GM18511 (cell line): ENCODE measurements at regions not wholly inside any gene's neighbourhood (a gene's known extent, or its start where the extent isn't known, plus 50 kb on each side); places are given as distances from the start of the nearest gene placed in this dataset.

Experiments used
- ATAC-seq: cut with Tn5 transposase; IDR thresholded peaks from one replicate; pipeline ENCODE4 v1.9.1; 2021; ENCODE audit warnings: mild to moderate bottlenecking, moderate library complexity; ENCODE audit not compliant: unreplicated experiment

DNA sequence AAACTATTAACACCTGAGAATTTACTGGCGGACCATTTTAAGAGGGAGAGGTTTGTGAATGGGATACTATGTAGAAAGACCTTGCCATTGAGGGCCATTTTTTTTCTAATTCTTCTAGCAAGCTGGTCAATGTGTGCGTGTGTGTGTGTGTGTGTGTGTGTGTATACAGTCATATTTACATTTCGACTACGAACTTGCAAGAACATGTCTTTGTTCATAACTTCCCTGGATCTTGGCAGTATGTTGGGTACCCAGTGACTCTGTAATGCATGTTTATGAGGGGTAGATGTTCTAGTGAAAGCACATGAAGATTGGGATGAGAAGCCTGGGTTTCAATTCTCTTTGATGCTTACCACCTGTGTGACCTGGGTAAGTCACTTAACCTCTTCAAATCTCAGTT lies 133.6 kb downstream of the UBE2E3 start:
- no peak for ATAC-seq

DNA sequence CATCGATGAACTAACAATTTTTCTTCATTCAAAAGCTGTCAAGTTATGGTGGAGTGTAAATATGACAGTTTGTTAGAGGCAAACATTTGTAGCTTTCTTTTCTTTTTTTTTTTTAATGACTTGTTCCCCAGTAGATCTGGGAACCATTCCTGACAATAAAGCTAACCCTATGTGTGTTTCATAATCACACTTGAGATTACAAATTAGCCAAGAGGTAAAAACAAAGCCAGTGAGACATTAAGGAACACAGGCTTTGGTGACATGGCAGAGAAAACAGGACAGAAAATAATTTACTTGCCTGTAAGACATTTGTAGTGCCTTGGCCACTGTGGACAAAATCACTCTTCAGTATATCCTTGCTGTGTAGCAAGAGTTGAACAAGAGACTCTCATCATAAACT lies 135.9 kb downstream of the UBE2E3 start:
- no peak for ATAC-seq

DNA sequence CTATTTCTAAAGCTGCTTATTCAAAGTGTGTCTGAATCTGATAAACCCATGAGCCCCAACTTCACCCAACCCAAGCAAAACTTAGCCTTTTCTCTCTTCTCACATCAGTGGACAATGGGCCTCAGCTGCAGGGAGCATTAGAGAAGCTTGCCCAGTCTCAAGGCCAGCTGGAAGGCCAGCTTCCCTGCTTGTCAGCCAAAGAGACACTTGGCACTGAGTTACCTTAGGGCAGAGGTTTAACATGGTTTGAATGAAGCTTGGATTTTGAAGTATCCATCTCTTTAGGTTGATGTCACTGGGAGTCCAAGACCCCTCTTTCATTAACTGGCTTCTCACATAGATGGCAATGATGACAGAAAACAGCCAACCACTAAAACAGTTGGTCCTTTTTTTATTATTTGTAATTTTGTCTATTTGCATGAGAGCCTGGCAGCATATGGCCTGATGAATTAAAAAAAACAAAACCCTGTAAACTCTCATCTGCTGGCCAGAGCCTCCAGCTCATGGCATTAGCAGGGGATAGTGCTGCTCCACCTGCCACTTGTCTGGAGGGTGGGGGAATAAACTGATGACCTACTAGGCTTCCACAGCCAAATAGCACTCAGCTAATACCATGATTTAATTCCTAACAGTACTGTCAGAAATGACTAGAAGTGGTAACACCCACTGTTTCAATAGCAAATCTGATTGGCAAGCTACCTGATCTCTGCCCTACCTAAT lies 137.0 kb downstream of the UBE2E3 start:
- no peak for ATAC-seq

DNA sequence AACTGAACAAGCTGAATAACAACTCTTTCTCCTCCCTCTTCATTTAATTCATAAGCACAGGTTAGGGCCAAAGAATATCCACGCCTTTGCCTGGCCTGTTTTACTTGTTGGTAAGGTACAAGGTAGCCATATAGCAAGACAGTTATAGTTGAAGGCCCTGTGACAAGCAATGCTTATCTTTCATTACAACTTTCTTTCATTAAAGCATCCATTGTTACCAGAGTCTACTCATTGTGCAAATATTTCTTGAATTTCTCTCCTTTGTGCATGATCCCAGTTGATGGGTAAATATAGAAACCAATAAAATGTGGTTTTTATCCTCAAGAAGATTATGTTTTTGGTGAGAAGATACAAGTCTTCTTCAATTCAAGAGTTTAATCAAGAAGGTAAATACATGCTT lies 140.2 kb downstream of the UBE2E3 start:
- ATAC-seq, result no peak

DNA sequence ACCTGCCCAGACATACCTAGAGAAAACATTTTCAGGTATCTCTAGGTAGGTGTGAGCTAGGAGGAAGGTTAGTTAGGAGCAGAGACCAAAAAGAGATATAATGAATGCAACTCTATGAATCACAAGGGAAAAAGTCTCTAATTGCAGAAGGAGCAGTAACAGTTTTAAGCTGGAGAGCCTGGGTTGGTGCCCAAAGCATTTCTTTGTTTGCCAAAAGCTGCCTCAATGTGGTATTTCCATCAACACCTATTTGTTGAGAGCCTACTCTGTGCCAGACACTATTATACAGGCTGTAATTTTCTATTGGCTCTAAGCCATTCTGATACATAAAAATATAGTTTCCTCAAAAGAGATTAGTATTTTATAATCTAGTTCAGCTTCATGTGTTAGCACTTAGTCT lies 141.6 kb downstream of the UBE2E3 start:
- no peak for ATAC-seq

DNA sequence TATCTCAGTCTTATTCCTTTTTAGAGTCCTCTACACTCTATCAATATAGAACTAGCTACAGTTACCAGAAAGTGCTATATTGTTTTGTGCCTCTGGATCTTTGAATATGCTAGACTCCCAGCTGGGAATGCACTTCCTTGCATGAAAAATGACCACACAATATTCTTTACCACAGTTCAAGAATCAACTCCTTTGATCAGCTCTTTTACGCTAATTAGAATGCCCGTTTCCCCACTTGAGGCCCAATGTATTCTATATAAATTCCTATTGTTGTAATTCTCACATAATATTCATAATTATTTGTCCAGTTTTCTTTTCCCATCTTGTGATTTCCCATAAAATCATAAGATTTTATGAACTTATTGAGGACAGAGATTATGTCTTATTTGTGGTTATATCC lies 142.2 kb downstream of the UBE2E3 start:
- ATAC-seq, result no peak

DNA sequence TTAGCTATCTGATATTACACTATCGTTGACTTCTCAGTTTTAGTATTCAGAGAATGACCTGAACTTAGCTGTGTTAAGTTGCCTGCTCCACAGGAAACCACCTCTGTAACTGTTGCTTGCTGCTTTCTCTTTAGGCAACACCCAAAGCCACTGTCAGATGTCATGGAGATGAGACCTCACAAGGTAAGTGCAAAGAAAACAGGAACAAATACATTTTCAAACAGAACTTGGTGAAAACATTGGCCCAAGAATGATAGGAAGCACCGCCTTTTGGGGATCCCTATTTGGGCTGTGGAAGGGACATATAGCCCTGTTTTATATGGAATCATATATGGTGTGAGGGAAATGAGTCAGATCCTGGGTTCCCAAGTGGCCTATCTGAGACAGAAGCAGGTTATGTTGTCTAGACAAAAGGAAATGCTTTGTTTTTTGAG lies 143.4 kb downstream of the UBE2E3 start:
- ATAC-seq, result peak; percentile 92

DNA sequence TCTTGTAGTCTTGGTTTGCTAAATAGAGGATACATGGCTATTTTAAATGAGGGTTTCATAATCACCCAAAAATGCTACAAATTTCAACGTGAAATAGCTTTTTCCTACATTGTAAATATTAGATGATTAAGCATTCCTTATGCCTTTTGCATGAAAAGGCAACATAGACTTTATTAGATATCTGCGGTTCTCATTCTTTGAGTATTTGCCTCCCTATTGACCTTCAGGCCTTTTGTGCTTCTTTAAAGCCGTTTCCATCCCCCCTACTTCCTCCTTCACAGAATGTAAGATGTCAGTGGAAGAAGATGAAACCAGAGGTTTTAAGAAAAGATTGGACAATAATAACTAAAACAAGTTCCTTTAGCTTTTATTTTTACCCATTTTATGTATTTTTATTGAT lies 144.1 kb downstream of the UBE2E3 start:
- ATAC-seq, result no peak

DNA sequence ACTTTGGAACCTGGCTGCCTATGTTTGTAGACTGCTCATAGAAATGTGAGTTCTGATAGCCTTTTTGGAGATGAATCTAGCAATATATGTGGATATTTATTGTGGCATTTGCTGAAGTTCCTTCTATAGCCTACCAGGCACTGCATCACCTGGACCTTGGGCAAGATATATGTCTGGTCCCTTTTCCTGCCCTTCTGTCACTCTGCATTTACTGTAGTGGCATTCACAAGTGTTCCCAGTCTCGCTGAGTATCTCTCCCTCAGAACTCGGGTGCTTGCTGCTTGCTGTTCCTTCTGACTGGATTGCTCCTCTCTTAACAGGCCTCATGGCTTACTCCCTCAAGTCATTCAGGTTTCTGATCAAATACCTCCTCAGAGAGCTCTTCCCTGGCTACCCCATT lies 145.0 kb downstream of the UBE2E3 start:
- no peak for ATAC-seq

DNA sequence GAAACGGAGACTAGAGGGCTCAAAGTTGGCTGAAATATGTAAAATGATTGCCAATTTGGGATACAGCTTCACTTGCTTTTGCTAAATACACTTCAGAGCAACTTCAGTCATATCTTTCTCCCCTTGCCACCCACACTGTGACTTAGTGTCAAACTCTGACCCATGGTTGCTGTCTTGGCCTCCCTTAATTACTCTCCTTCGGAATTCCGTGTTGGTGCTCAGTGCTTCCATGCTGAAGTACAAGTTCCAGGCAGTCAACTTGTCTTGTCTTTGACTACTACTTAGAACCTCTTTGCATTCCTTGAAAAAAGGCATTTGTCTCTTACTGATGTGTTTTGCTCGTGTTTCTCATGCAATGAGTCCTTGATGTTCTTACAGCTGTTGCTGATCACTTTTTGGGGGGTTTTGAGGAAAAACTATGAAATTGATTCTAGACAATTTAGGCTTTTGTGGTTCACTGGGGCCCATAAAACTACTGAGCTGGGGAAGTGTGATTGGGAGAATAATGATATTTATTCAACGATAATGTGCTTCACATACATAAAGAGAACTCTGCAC lies 146.0 kb downstream of the UBE2E3 start:
- ATAC-seq, result no peak

DNA sequence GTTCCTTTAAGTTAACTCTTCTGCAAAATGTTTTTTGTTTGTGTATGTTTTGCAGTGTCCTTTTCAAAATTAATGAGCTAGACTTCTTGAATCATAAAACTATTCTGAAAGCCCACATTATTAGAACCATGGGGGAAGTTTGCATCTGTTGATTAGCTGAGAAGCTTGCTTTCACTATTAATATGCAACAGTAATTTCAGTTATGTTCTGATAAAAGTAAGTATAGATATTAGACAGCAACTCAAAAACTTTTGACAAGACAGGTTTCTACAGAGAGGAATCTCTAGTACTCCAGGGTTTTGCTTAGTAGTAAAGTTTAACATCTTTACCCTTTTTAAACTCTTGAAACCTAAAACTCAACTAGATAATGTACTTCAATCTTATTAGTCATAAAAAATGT lies 147.8 kb downstream of the UBE2E3 start:
- peak; percentile 78 for ATAC-seq

DNA sequence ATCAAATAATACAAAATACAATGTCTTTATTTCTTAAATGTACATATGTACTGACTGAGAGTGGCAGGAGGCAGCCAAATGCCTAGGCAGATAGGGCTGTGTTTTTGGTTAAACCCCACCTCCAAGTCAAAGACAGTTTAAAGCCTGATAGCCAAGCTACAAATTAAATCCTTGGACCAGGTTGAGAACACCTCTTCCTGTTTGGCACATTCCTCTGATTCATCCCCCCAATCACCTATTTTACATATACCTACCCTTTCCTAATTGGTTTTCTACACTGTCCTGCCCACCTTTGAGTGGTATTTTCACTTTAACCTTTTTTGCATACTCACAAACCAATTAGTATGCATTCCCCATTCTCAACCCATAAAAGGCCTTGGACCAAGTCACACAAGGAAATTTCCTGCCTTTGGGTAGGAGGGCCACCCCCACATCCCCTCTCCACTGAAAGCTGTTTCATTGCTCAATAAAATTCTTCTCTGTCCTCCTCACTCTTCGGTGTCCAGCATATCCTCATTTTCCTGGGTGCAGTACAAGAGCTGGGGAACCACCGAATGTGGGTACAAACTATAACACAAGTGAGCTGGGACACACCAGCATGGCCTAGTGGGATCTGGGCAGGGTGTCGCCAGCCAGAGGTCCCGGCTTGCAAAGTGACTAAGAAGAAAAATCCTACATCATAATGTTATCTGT lies 149.1 kb downstream of the UBE2E3 start:
- ATAC-seq, result no peak

DNA sequence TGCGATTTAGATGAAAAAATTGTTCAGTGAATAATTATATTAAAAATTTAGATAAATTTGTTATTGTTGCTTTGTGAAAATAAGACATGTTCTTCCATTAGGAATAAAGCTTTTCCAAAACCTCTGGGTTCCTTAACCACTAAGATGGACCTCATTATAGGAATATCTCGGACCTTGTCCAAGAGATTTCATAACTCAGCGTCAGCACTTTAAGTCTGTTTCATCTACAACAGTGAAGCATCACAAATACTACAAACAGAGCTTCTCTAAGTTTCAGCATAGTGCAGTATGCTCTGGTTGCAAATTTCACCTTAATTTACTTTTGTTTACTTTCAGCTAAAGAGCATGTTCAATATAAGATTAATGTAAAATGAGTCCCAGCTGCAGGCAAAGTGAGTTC lies 150.3 kb downstream of the UBE2E3 start:
- no peak for ATAC-seq

DNA sequence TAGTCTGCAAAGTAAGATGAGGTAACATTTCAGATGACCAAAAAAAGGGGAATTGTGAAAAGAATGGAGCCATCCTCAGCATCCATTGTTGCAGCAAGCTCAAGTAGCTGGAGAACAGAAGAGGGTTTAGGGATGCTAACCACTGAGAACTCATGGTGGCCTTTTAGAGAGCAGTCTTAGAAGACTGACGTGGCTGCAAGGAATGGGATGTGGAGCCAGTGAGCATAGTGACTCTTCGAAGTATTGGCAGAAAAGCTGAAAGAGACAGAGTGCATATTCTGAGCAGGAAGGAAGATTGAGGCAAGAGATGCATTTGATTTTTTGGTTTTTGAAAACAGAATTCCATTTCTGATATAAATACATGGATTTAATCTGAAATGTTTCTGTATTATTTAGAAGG lies 151.2 kb downstream of the UBE2E3 start:
- ATAC-seq, result no peak

DNA sequence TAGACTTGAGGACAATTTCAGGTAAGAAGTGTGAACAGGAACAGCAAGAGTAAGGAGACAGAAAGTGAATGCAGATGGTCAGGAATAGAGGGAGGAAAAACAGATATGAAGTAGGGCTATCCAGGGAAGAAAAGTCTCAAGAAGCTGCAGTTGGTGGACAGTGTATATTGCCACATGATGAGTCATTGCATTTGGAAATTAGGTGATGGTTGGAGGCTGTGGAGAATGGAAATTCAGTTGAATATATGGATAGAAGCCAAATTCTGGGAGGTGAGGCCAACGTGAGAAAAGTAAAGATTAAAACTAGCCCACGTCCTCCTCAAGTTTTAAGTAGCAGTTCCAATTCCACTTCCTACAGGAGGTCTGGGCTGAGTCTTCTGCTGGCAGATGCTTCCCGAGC lies 158.4 kb downstream of the UBE2E3 start:
- no peak for ATAC-seq

DNA sequence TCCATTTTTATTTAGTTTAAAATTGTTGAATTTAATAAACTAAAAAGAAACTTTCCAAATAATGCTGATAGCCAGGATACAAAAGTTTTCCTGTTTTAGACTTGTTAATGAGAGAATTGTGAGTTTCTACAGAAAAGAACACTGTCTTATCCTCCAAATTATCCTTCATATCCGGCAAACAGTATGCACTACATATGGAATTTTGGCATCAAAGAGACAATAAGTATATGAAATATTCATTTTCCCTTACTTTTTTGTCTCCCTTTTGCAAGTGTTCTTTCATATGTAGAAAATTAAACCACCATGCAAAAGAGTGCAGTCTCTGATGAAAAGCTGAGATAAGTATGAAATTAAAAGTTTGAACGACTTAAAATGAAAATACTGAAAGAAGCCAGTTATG lies 159.4 kb downstream of the UBE2E3 start:
- ATAC-seq, result no peak

DNA sequence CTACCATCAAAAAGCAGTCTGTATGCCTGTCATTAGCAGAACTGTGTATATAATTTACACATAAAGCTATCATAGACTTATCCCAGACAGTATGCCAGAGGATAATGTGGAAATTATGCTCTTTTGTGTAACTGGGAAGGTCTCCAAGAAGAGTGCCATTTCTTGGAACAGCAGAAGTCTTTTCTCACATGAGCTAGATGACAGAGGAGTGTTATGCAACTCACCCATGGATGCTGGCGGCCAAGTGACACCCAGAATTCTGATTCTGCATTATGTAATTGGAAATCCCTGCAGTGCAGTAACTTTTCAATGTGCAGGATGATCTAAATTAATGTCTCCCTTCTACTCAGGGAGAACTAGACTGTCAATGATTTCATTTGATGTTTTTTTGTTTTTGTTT lies 160.0 kb downstream of the UBE2E3 start:
- ATAC-seq, result no peak

DNA sequence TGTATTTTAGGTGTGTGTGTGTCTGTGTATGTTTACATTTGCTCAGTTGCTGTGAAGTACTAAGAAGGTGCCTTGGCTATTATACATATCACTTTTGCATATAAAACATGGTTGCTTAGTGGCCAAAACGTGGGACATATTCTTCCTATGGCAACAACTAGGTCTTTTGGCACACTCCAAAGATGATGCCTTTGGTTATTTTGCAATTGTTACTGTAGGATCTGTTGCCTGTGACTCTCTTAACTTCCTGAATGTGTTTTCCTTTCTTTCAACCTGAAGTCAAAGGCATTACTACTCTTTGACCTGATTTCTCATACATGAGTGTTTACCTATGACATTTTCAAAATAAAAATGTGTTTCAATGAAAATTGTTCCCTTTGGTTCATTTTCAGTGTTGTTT lies 160.5 kb downstream of the UBE2E3 start:
- no peak for ATAC-seq

DNA sequence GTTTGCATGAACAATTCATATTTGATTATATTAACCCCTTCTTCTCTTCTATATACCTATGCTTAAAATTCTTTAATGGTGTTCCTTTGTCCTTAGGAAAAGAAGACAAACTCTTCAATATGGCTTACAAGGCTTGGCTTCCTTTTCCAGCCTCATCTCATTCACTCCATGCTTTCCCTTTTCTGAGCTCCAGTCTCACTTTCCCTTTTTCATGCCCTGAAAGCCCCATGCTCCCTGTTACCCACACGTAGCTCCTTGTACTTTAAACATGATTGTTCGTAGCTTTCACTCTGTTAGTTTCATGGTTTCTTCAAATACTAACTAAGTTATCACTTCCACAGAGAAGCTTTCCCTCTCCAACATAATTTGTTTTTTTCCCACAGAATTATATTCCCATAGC lies 161.3 kb downstream of the UBE2E3 start:
- no peak for ATAC-seq

DNA sequence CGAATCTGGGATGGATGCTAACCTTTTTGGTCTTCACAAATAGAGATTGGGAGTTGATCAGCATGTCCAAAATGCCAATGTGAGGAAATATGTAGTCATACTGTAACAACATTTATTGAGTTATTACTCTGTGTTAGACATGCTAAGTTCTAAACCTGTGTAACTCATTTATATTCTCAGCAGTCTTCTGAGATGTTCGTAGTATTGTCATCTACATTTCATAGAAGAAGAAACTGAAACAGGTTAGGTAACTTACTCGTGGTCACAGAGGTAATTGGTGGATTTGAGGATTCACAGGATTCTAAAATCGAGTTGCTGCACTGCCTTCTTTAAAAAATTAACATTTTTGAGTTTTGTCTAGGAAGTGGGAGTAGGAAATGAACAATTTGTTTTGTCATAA lies 162.1 kb downstream of the UBE2E3 start:
- ATAC-seq, result peak; percentile 74

DNA sequence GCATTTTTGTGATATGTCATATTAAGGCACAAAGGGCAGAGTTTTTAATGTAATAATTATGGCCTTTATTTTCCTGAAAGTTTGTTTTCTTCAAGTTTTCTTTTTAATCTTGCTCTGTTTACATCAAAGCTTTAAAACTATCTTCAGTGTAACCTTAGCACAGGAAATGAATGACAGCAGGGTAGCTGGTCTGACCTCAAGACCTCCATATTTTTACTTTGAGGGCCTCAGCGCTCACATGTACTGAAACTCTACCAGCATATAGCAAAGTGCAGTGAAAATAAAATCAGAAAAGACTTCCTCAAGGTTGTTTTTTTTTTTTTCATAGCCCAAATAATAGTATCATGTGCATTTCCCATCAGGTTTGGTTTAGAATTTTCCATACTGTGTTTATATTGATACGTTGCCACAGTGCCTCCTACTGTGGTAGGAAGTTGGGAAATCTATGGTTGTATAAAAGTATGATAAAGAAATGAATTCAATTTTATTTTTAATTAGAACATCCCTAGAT lies 163.4 kb downstream of the UBE2E3 start:
- no peak for ATAC-seq

DNA sequence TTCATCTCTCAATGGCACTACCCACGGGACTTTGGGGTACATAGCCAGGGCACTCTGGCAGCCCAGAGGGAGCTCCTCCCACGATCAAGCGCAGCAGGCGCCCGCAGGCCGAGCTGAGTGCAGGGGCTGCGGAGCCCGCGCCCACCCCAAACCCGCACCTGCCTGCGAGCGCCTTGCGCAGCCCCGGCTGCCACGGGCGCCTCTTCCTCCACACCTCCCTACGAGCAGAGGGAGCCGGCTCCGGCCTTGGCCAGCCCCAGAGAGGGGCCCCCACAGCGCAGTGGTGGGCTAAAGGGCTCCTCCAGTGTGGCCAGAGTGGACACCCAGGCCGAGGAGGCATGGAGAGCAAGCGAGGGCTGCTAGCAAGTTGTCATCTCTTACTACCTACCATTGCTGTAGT lies 165.2 kb downstream of the UBE2E3 start:
- no peak for ATAC-seq
